Ovary (tissue), 3 donors: ENCODE measurements at regions not wholly inside any gene's neighbourhood (a gene's known extent, or its start where the extent isn't known, plus 50 kb on each side); places are given as distances from the start of the nearest gene placed in this dataset.

Experiments
- CTCF ChIP-seq, 3 donors: fragments of 450-650 bp in 2 of 3; fragments of 200-600 bp in 1 of 3; IDR thresholded peaks; one replicate each; pipeline versions ENCODE4 v1.5.1 to v1.8.0; 2016 to 2022; ENCODE audit warnings: antibody characterized with exemption in 3 of 3, mild to moderate bottlenecking in 1 of 3
- EP300 ChIP-seq: sonication (generic); formaldehyde crosslinking; IDR thresholded peaks from one replicate; pipeline ENCODE4 v1.6.1; 2017; ENCODE audit warnings: antibody characterized with exemption
- POLR2A ChIP-seq: fragments of 450-650 bp; IDR thresholded peaks from one replicate; pipeline ENCODE4 v1.6.1; 2017; ENCODE audit warnings: antibody characterized with exemption, mild to moderate bottlenecking, moderate library complexity
- donor health status: DM: no; HTN: no; CAD: no.

DNA sequence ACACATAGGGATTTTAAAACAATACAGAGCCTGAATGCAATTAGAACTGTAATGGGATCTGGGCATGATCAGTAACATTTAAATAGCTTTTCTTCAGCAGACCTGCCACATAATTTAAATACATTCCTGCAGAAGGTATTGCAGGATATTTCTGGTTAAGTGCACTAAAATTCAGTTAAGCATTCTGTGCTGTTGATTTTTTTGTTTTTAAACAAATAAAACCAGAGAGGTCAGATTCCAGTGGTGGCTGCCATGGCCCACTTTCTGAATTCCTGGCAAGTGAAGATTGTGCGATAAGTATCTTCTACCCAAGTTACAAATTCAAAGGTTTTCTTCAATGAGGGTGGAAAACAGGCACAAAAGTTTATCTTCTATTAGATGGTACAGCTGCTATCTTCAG is 98.7 kb downstream of the RAP2B start:
- TF ChIP-seq CTCF (IDR thresholded peaks at IDR 0.05) (no peak), EP300 (no peak), POLR2A (no peak)
